DMS53 (cell line): ENCODE measurements at regions not wholly inside any gene's neighbourhood (a gene's known extent, or its start where the extent isn't known, plus 50 kb on each side); places are given as distances from the start of the nearest gene placed in this dataset.

ENCODE experiments used
- DNase-seq: peaks from one replicate; lab custom pipeline; 2025; lab: John Stamatoyannopoulos, UW

- peak; percentile 44 for DNase-seq
These were observed 51.9 kb upstream of the PFN2 start for GRCh38 chr3:150022381-150023238.

DNA sequence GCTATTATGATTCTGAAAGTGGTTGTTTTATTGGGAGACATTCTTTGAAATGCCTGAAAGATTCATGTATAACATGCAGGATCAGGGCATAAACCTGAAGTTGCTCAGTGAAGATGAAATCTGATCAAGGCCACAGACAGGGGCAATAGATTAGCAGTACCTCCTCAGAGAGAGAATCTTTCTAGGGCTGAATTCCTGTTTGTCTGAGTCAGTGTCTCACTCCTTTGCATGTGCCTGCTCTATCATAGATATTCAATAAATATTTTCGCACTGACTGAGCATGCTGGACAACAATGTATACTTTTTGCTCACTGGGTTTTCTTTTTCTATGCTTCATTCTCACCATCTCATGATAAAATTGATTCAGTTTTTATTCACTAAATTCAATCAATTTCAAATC lies 49.8 kb upstream of the PFN2 start:
- DNase-seq = no peak
